HUDEP-2 (cell line): ENCODE measurements at regions not wholly inside any gene's neighbourhood (a gene's known extent, or its start where the extent isn't known, plus 50 kb on each side); places are given as distances from the start of the nearest gene placed in this dataset.
A peak's percentile ranks its signal among the peaks of the same experiment; 100 is the strongest.

Experiments
- DNase-seq, 76 experiments: peaks; one replicate each; lab custom pipeline; 2025; ENCODE audit not compliant: unreplicated experiment in 76 of 76; lab: John Stamatoyannopoulos, UW

DNA sequence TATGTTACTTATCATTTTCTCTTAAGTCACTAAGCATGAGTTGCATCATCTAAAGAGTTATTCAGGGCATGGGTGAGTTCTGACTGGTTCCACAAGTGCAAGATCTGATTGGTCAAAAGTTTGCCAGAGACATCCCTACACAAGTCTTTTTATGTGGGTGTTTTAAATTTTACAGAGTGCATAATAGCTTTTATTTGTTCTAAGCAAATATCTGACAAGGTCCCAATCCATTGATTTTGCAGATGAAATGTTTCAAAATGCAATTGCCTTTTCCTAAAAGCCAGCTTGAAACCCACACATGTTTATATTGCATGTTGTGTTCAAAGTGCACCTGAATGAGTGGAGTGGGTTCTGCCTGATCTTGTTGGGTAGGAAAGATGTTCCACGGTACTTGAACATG is 101.7 kb upstream of the PAX6 start:
- DNase-seq = no peak

DNA sequence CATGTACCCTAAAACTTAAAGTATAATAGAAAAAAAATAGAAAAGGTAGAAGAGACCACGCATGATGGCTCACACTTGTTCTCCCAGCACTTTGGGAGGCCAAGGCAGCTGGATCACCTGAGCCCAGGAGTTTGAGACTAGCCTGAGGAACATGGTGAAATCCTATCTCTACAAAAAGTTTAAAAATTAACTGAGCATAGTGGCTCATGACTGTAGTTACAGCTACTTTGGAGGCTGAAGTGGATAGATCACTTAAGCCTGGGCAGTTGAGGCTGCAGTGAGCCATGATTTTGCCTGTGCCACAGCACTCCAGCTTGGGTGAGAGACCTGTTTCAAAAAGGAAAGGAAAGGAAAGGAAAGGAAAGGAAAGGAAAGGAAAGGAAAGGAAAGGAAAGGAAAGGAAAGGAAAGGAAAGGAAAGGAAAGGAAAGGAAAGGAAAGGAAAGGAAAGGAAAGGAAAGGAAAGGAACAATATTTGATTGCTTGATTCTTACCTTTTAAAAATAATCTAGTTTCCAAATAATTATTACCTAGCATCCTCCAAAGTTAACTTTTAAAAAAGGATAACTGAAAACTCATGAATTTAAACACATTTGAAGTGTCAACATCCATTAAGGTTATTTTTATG is 99.9 kb upstream of the PAX6 start:
- DNase-seq = no peak

GRCh38 chr11:31903225-31904074 is 92.3 kb upstream of the PAX6 start:
- no peak for DNase-seq

GRCh38 chr11:31902706-31903105 is 91.6 kb upstream of the PAX6 start:
- DNase-seq = no peak

DNA sequence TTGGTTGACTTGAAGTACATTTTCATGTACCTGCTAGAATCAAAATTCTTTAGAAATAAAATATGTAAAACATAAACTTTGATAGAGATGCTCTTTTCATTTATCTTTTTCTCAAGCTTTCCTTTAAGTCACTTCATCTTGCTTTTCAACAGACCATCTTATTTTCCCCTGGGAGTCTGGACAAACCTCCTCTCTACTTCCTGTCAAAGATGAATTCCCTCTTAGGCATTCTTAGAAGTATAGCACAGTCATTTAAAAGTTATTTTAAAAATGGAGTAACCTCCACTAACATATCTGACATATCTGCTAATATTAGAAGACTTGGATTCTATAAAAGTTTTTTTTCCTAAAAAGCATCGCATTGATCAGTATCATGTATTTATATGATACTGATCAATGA is 84.8 kb upstream of the PAX6 start:
- DNase-seq = no peak

- peak in 27 of 76 experiments; percentile 1 to 36 (median 10) for DNase-seq
Measured at GRCh38 chr11:31887180-31887579, 76.1 kb upstream of the PAX6 start.

DNA sequence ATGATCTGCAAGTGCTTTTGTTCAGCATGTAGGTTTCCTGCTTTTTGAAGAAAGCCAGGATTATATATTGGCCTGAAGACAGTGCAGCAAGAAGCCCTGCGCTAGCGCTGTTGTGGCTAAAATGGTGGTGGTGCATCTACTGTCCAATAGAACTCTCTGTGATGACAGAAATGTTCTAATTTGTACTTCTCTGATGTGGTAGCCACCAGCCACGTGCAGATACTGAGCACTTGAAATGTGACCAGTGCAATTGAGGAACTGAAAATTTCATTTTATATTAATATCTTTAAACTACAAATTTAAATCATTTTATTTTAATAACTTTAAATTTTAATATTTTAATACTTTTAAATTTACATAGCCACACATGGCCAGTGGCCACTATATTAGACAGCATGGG is 73.0 kb upstream of the PAX6 start:
- no peak for DNase-seq

- DNase-seq = no peak
Measured at GRCh38 chr11:31883435-31883834, 72.3 kb upstream of the PAX6 start.

- no peak for DNase-seq
Measured at GRCh38 chr11:31882951-31883392, 71.8 kb upstream of the PAX6 start.

DNA sequence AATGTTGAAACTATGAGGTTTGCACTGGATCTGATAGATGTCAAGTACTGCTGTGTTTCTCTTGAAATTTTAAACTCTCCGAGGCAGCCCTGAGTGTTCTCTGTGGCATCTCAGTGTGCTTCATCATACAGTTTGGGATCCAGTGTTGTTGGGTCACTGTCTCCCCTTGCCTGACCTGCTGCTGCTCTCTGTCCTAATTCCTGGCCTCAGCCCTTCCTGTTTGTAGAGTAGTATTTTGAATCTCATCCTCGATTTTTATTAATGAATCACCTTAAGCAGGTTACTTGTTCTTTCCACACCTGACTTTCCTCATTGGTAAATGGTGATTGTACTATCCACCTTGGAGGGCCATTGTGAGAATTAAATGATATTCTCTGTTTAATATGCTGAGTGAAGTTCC is 70.7 kb upstream of the PAX6 start:
- DNase-seq = no peak

GRCh38 chr11:31879681-31880080 is 68.6 kb upstream of the PAX6 start:
- DNase-seq = no peak

GRCh38 chr11:31877863-31878262 is 66.7 kb upstream of the PAX6 start:
- DNase-seq = no peak

- DNase-seq = no peak
Measured at GRCh38 chr11:31877083-31877482, 66.0 kb upstream of the PAX6 start.

- no peak for DNase-seq
Measured at GRCh38 chr11:31875866-31876560, 64.9 kb upstream of the PAX6 start.

DNA sequence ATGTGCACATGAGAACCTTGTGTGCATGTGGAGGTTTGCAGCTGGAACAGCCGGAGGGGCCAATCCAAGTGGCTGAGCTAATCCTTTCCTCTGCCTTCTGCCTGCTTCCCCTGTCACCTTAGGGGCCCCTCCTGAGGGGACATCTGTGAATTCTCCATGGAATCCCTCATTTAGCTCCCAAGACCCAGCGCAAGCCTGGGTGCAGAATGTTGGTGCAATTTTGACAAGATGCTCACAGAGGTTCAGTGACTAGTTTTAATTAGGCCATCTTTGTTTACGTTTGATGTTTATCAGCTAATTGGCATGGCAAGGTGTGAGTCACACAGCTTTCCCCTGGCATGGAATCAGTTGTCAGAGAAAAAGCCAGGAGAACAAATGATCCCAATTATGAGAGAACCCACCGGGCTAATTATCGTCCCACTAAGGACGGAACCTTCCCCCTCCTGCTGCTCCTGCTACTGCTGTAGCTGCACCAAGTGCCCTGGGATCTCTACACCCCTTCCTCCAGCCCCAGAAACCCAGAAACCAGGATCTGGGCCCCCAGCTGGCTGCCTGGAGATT is 63.6 kb upstream of the PAX6 start:
- no peak for DNase-seq

- DNase-seq = no peak
Measured at GRCh38 chr11:31873124-31873523, 62.0 kb upstream of the PAX6 start.

- no peak for DNase-seq
Measured at GRCh38 chr11:31872076-31872443, 60.9 kb upstream of the PAX6 start.

GRCh38 chr11:31871310-31872075 is 60.4 kb upstream of the PAX6 start:
- DNase-seq = no peak

GRCh38 chr11:31870609-31871309 is 59.6 kb upstream of the PAX6 start:
- DNase-seq = peak in 21 of 76 experiments; percentile 2 to 34 (median 11)

DNA sequence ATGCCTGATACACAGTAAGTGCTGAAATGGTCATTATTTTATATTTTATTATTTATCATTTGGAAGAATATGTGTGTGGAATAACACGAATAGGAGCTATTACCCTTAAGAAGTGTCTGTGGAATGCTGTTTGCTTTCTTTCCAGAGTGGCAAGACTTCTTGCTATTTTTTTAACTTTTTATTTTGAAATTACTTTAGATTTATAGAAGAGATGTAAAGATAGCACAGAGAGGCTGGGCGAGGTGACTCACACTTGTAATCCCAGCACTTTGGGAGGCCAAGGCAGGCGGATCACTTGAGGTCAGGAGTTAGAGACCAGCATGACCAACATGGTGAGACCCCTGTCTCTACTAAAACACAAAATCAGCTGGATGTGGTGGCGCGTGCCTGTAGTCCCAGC is 58.9 kb upstream of the PAX6 start:
- DNase-seq = no peak
